A549 (cell line): ENCODE measurements at regions not wholly inside any gene's neighbourhood (a gene's known extent, or its start where the extent isn't known, plus 50 kb on each side); places are given as distances from the start of the nearest gene placed in this dataset.

Source experiments
- ATAC-seq, 2 experiments: fragments of 200-7000 bp in 1 of 2; fragments of >200 bp in 1 of 2; cut with Nextera tagmentation in 1 of 2; cut with Tn5 transposase in 1 of 2; 3 replicates each; pipeline versions ENCODE4 v1.8.0 to v1.9.1; 2018 to 2020; ENCODE audit warnings: mild to moderate bottlenecking in 1 of 2, moderate library complexity in 1 of 2
- CTCF ChIA-PET: fragments of 300-600 bp; sonication (Branson Sonifier 250); formaldehyde crosslinking; extraction: SDS; loops from one replicate; lab custom pipeline; 2021; ENCODE audit warnings: antibody characterized with exemption, inconsistent platforms; lab: Yijun Ruan, JAX
- POLR2A ChIA-PET: fragments of 350-600 bp; formaldehyde crosslinking; extraction: SDS; loops from one replicate; lab custom pipeline; 2021; ENCODE audit warnings: antibody characterized with exemption, inconsistent platforms; lab: Yijun Ruan, JAX
- DNase-seq, 2 experiments: peaks; one replicate each; pipeline versions ENCODE4 v3.0.0 to v3.0.0-alpha.2; 2011 to 2016; ENCODE audit warnings: low read depth in 1 of 2, low spot score in 1 of 2
- FAIRE-seq: peaks from 2 replicates; lab custom pipeline; 2011; peaks lifted over from hg19 to GRCh38; lab: Jason Lieb, UNC
- H3K27ac ChIP-seq, 2 experiments: fragments of >200 bp; sonication (Bioruptor Twin); formaldehyde crosslinking; 3 replicates each; pipeline ENCODE4 v1.5.1; 2016 to 2017
- H3K4me1 ChIP-seq: fragments of >200 bp; sonication (Bioruptor Twin); formaldehyde crosslinking; 3 replicates; pipeline ENCODE4 v1.6.1; 2016
- H3K4me2 ChIP-seq: fragments of >200 bp; sonication (Bioruptor Twin); formaldehyde crosslinking; 3 replicates; pipeline ENCODE4 v1.6.1; 2016
- H3K4me3 ChIP-seq: fragments of >200 bp; sonication (Bioruptor Twin); formaldehyde crosslinking; 3 replicates; pipeline ENCODE4 v1.5.1; 2016
- H3K9me3 ChIP-seq: fragments of >200 bp; sonication (Bioruptor Twin); formaldehyde crosslinking; 3 replicates; pipeline ENCODE4 v1.6.1; 2016
- BHLHE40 ChIP-seq: IDR thresholded peaks from 2 replicates; pipeline ENCODE4 v1.6.1; 2012; ENCODE audit warnings: low read depth, low read length, inconsistent platforms
- CBX8 ChIP-seq: fragments of 200-600 bp; sonication (generic); IDR thresholded peaks from 2 replicates; pipeline ENCODE4 v1.6.1; 2016
- CHD2 ChIP-seq: fragments of 150-350 bp; IDR thresholded peaks from 2 replicates; pipeline ENCODE4 v1.6.1; 2014; ENCODE audit warnings: low read length; ENCODE audit not compliant: partially characterized antibody
- CTCF ChIP-seq: fragments of >200 bp; sonication (Bioruptor Twin); formaldehyde crosslinking; IDR thresholded peaks from 3 replicates; pipeline ENCODE4 v1.5.1; 2016
- E2F6 ChIP-seq: IDR thresholded peaks from 2 replicates; pipeline ENCODE4 v1.6.1; 2012; ENCODE audit warnings: low read depth, borderline replicate concordance
- ELK1 ChIP-seq: fragments of 150-350 bp; IDR thresholded peaks from 2 replicates; pipeline ENCODE4 v1.6.1; 2014; ENCODE audit warnings: low read depth, mild to moderate bottlenecking, low read length
- ESRRA ChIP-seq: fragments of 150-350 bp; IDR thresholded peaks from 2 replicates; pipeline ENCODE4 v1.6.1; 2014; ENCODE audit warnings: mild to moderate bottlenecking, low read length, borderline replicate concordance
- FOSL2 ChIP-seq, 2 experiments: fragments of 450-650 bp in 1 of 2; fragments of >200 bp in 1 of 2; sonication (Bioruptor Twin) in 1 of 2; formaldehyde crosslinking; IDR thresholded peaks; 2 replicates each; pipeline versions ENCODE4 v1.5.0 to v1.6.1; 2016 to 2020; ENCODE audit warnings: mild to moderate bottlenecking in 1 of 2, moderate library complexity in 1 of 2
- FOXS1 ChIP-seq: fragments of 250-450 bp; sonication (Bioruptor Pico); IDR thresholded peaks from 2 replicates; pipeline ENCODE4 v1.5.0; 2020; ENCODE audit warnings: mild to moderate bottlenecking, moderate library complexity
- HES2 ChIP-seq: fragments of >200 bp; sonication (Bioruptor Twin); formaldehyde crosslinking; IDR thresholded peaks from 2 replicates; pipeline ENCODE4 v1.6.1; 2016
- HEYL ChIP-seq: fragments of 250-450 bp; sonication (Bioruptor Pico); IDR thresholded peaks from 2 replicates; pipeline ENCODE4 v1.8.0; 2021; ENCODE audit warnings: mild to moderate bottlenecking, moderate library complexity
- HMGXB4 ChIP-seq: fragments of 250-450 bp; sonication (Bioruptor Pico); IDR thresholded peaks from 2 replicates; pipeline ENCODE4 v1.5.0; 2021; ENCODE audit warnings: mild to moderate bottlenecking, moderate library complexity, borderline replicate concordance
- HOXA7 ChIP-seq: fragments of 250-450 bp; sonication (Bioruptor Pico); IDR thresholded peaks from 2 replicates; pipeline ENCODE4 v1.5.0; 2020; ENCODE audit warnings: mild to moderate bottlenecking, moderate library complexity
- JUN ChIP-seq, 2 experiments: fragments of >200 bp; sonication (Bioruptor Twin); formaldehyde crosslinking; IDR thresholded peaks; 2 replicates in 1 of 2; 3 replicates in 1 of 2; pipeline ENCODE4 v1.6.1; 2016 to 2017
- KDM1A ChIP-seq: fragments of 200-600 bp; sonication (generic); IDR thresholded peaks from 2 replicates; pipeline ENCODE4 v1.6.1; 2016; ENCODE audit warnings: low read depth, mild to moderate bottlenecking
- KDM5A ChIP-seq: fragments of 200-600 bp; sonication (generic); IDR thresholded peaks from 2 replicates; pipeline ENCODE4 v1.6.1; 2016; ENCODE audit warnings: antibody characterized with exemption, mild to moderate bottlenecking
- MAFK ChIP-seq: fragments of 450-650 bp; IDR thresholded peaks from 2 replicates; pipeline ENCODE4 v1.6.1; 2014; ENCODE audit not compliant: partially characterized antibody
- MAZ ChIP-seq: fragments of 150-350 bp; IDR thresholded peaks from 2 replicates; pipeline ENCODE4 v1.6.1; 2014; ENCODE audit warnings: antibody characterized with exemption, low read depth, low read length, borderline replicate concordance
- NR3C1 ChIP-seq: fragments of >200 bp; sonication (Bioruptor Twin); formaldehyde crosslinking; IDR thresholded peaks from 3 replicates; pipeline ENCODE4 v1.6.1; 2017
- POLR2A ChIP-seq: IDR thresholded peaks from 2 replicates; pipeline ENCODE4 v1.6.1; 2012; ENCODE audit warnings: mild to moderate bottlenecking, low read length
- RAD21 ChIP-seq, 2 experiments: fragments of >200 bp in 1 of 2; sonication (Bioruptor Twin) in 1 of 2; formaldehyde crosslinking in 1 of 2; IDR thresholded peaks in 1 of 2; conservative IDR thresholded peaks in 1 of 2; 2 replicates in 1 of 2; 3 replicates in 1 of 2; pipeline ENCODE4 v1.6.1; 2012 to 2018; ENCODE audit warnings: inconsistent platforms in 1 of 2
- RNF2 ChIP-seq: fragments of 200-600 bp; sonication (generic); IDR thresholded peaks from 2 replicates; pipeline ENCODE4 v1.6.1; 2016; ENCODE audit warnings: low read depth, mild to moderate bottlenecking, antibody characterized with exemption, moderate library complexity, borderline replicate concordance
- SMC3 ChIP-seq: fragments of >200 bp; sonication (Bioruptor Twin); formaldehyde crosslinking; IDR thresholded peaks from 3 replicates; pipeline ENCODE4 v1.6.1; 2018; ENCODE audit warnings: inconsistent platforms
- TFCP2L1 ChIP-seq: fragments of 250-450 bp; sonication (Bioruptor Pico); IDR thresholded peaks from 2 replicates; pipeline ENCODE4 v1.5.0; 2021; ENCODE audit warnings: mild to moderate bottlenecking
- TP53 ChIP-seq: fragments of 250-450 bp; sonication (Bioruptor Pico); IDR thresholded peaks from 2 replicates; pipeline ENCODE4 v1.5.0; 2021; ENCODE audit warnings: mild to moderate bottlenecking, moderate library complexity
- USF2 ChIP-seq: fragments of 450-650 bp; IDR thresholded peaks from 2 replicates; pipeline ENCODE4 v1.6.1; 2014; ENCODE audit warnings: antibody characterized with exemption
- ZC3H11A ChIP-seq: fragments of 450-650 bp; IDR thresholded peaks from 2 replicates; pipeline ENCODE4 v1.6.1; 2014; ENCODE audit warnings: antibody characterized with exemption, mild to moderate bottlenecking
- WGBS: methylation state at CpG from one replicate; pipeline ENCODE4 v1.1.6; 2017; ENCODE audit errors: missing lambda C conversion rate; 5-methylcytosine and 5-hydroxymethylcytosine counted together

- no peaks in the 10 kb centered on the region for H3K9me3 ChIP-seq
- no peak for ATAC-seq
- TF ChIP-seq ESRRA (no peak), HOXA7 (no peak), BHLHE40 (no peak), TFCP2L1 (CRISPR knock-in tag) (no peak), RAD21 (conservative IDR thresholded peaks at IDR 0.05 in 1 of 2, IDR thresholded peaks at IDR 0.05 in 1 of 2) (no peak), HEYL (CRISPR knock-in tag) (no peak), CHD2 (no peak), KDM1A (no peak), FOSL2 (IDR thresholded peaks at IDR 0.05) (no peak), FOSL2 (CRISPR knock-in tag; IDR thresholded peaks at IDR 0.05) (no peak), CBX8 (no peak), RNF2 (no peak), FOXS1 (CRISPR knock-in tag) (no peak), HMGXB4 (CRISPR knock-in tag) (no peak)
- no peak overlapping the region for H3K27ac ChIP-seq
- no peak overlapping the region for H3K4me3 ChIP-seq
- no peaks in the 10 kb centered on the region for H3K4me1 ChIP-seq
- H3K4me2 ChIP-seq = no peak overlapping the region
- CTCF ChIA-PET = no interaction called here
- FAIRE-seq = no peak
- 61% methylated on average over 43 of the region's 52 CpGs for WGBS
- POLR2A ChIA-PET = no interaction called here
- no peak for DNase-seq
These were observed 53.9 kb upstream of the SALL3 start for GRCh38 chr18:78925557-78926242.

- Histone ChIP-seq H3K4me3 (no peak overlapping the region), H3K9me3 (no peaks in the 10 kb centered on the region), H3K4me1 (no peaks in the 10 kb centered on the region), H3K27ac (no peak overlapping the region), H3K4me2 (no peak overlapping the region)
- CTCF ChIA-PET = no interaction called here
- no peak for DNase-seq
- TF ChIP-seq KDM5A = no peak
- no peak for TF ChIP-seq HES2
- TF ChIP-seq TP53 (CRISPR knock-in tag) = no peak
- no peak for TF ChIP-seq MAFK
- TF ChIP-seq JUN (IDR thresholded peaks at IDR 0.05) = no peak
- no peak for TF ChIP-seq MAZ
- no peak for TF ChIP-seq E2F6
- no peak for TF ChIP-seq ELK1
- no peak for TF ChIP-seq CTCF
- TF ChIP-seq POLR2A = no peak
- no peak for TF ChIP-seq ESRRA
- TF ChIP-seq FOSL2 (IDR thresholded peaks at IDR 0.05) = no peak
- no peak for TF ChIP-seq FOSL2 (CRISPR knock-in tag; IDR thresholded peaks at IDR 0.05)
- TF ChIP-seq USF2 = no peak
- TF ChIP-seq NR3C1 = no peak
- TF ChIP-seq HEYL (CRISPR knock-in tag) = no peak
- TF ChIP-seq SMC3 = no peak
- no peak for TF ChIP-seq ZC3H11A
- POLR2A ChIA-PET = no interaction called here
- ATAC-seq = no peak
- FAIRE-seq = no peak
- WGBS = 45% methylated on average over 12 of the region's 12 CpGs
These were observed 53.4 kb upstream of the SALL3 start for GRCh38 chr18:78926243-78926615.
